Memory B cell (primary cell): ENCODE measurements at regions not wholly inside any gene's neighbourhood (a gene's known extent, or its start where the extent isn't known, plus 50 kb on each side); places are given as distances from the start of the nearest gene placed in this dataset.

Experiments used
- ATAC-seq: fragments of 150-1000 bp; cut with Tn5 transposase; 2 replicates; pipeline ENCODE4 v1.10.0; 2021; ENCODE audit warnings: low read depth, mild to moderate bottlenecking, moderate library complexity
- DNase-seq, 2 donors: peaks; one replicate each; pipeline ENCODE4 v3.0.0; 2022; ENCODE audit warnings: low spot score in 2 of 2
- H3K27ac Mint-ChIP-seq: one replicate; pipeline ENCODE4 v1.8.0; 2022; ENCODE audit warnings: mild to moderate bottlenecking, moderate library complexity, mixed read lengths
- H3K27me3 Mint-ChIP-seq: one replicate; pipeline ENCODE4 v1.8.0; 2022; ENCODE audit warnings: mixed read lengths
- H3K36me3 Mint-ChIP-seq: one replicate; pipeline ENCODE4 v1.8.0; 2022; ENCODE audit warnings: mild to moderate bottlenecking, mixed read lengths
- H3K4me1 Mint-ChIP-seq: one replicate; pipeline ENCODE4 v1.8.0; 2022; ENCODE audit warnings: mixed read lengths
- H3K4me3 Mint-ChIP-seq: one replicate; pipeline ENCODE4 v1.8.0; 2022; ENCODE audit warnings: mild to moderate bottlenecking, moderate library complexity, mixed read lengths
- H3K9me3 Mint-ChIP-seq: one replicate; pipeline ENCODE4 v1.8.0; 2022; ENCODE audit warnings: mixed read lengths

- peaks cover 4% of the 10 kb centered on the region for H3K9me3 Mint-ChIP-seq
- ATAC-seq: no peak
- H3K4me1 Mint-ChIP-seq: no peaks in the 10 kb centered on the region
- DNase-seq: no peak
- no peaks in the 10 kb centered on the region for H3K27me3 Mint-ChIP-seq
- H3K36me3 Mint-ChIP-seq: no peaks in the 10 kb centered on the region
- no peak overlapping the region for H3K4me3 Mint-ChIP-seq
- H3K27ac Mint-ChIP-seq: no peak overlapping the region
Observed at GRCh38 chr2:53104263-53104662, 663.3 kb upstream of the CHAC2 start.

GRCh38 chr2:53103679-53104078 is 663.9 kb upstream of the CHAC2 start:
- Mint-ChIP-seq H3K27ac (no peak overlapping the region), H3K36me3 (no peaks in the 10 kb centered on the region), H3K4me1 (no peaks in the 10 kb centered on the region), H3K27me3 (no peaks in the 10 kb centered on the region), H3K9me3 (peaks cover 3% of the 10 kb centered on the region), H3K4me3 (no peak overlapping the region)
- ATAC-seq: no peak
- no peak for DNase-seq

DNA sequence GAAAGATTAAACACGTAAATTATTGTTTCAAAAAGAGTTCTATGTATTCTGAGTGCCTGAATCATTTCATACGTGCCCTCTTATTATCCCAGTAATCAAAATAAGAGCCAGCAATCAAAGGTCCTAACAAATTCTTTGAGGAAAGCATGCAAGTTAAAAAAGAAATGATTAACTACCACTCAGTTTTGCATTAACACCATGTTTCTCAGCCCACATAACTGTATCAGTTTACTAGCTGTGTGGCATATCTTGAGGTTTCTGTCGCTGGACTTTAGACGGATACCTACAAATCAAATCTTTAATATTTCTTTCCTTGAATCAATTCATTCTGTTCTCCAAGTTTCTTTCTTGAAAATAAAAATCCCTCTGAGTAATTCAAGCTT is 668.9 kb upstream of the CHAC2 start:
- ATAC-seq: no peak
- Mint-ChIP-seq H3K4me3 (no peak overlapping the region), H3K27ac (no peak overlapping the region), H3K27me3 (no peaks in the 10 kb centered on the region), H3K4me1 (no peaks in the 10 kb centered on the region), H3K36me3 (no peaks in the 10 kb centered on the region), H3K9me3 (no peaks in the 10 kb centered on the region)
- DNase-seq: no peak

GRCh38 chr2:53096351-53096750 is 671.3 kb upstream of the CHAC2 start:
- ATAC-seq: no peak
- no peak overlapping the region for H3K4me3 Mint-ChIP-seq
- no peaks in the 10 kb centered on the region for H3K9me3 Mint-ChIP-seq

GRCh38 chr2:53095664-53096063 is 671.9 kb upstream of the CHAC2 start:
- H3K9me3 Mint-ChIP-seq: no peaks in the 10 kb centered on the region
- H3K27me3 Mint-ChIP-seq: no peaks in the 10 kb centered on the region
- H3K4me3 Mint-ChIP-seq: no peak overlapping the region
- no peaks in the 10 kb centered on the region for H3K36me3 Mint-ChIP-seq
- DNase-seq (no peak), ATAC-seq (no peak)
- H3K4me1 Mint-ChIP-seq: no peaks in the 10 kb centered on the region
- H3K27ac Mint-ChIP-seq: no peak overlapping the region

More at GRCh38 chr2:53096351-53096750, 671.3 kb upstream of the CHAC2 start:
- Mint-ChIP-seq H3K36me3 (no peaks in the 10 kb centered on the region), H3K4me1 (no peaks in the 10 kb centered on the region), H3K27me3 (no peaks in the 10 kb centered on the region), H3K27ac (no peak overlapping the region)
- DNase-seq: no peak

DNA sequence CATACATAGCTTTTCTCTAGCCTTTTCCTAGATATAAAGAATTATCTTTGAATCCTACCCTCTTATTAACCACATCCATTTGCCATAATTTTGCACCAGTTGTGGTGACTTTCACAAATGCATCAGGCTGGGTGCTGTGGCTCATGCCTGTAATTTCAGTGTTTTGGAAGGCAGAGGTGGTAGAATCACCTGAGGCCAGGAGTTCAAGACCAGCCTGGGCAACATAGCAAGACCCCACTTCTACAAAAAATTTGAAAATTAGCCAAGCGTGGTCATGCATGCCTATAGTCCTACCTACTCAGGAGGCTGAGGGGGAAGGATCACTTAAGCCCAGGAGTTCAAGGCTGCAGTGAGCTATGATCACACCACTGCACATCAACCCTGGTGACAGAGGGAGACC is 672.4 kb upstream of the CHAC2 start:
- no peak overlapping the region for H3K27ac Mint-ChIP-seq
- H3K27me3 Mint-ChIP-seq: no peaks in the 10 kb centered on the region
- DNase-seq (no peak), ATAC-seq (no peak)
- no peaks in the 10 kb centered on the region for H3K4me1 Mint-ChIP-seq
- no peaks in the 10 kb centered on the region for H3K9me3 Mint-ChIP-seq
- H3K36me3 Mint-ChIP-seq: no peaks in the 10 kb centered on the region
- H3K4me3 Mint-ChIP-seq: no peak overlapping the region

- Mint-ChIP-seq H3K4me1 (no peaks in the 10 kb centered on the region), H3K4me3 (no peak overlapping the region), H3K27me3 (no peaks in the 10 kb centered on the region), H3K27ac (no peak overlapping the region), H3K9me3 (peaks cover 2% of the 10 kb centered on the region), H3K36me3 (no peaks in the 10 kb centered on the region)
- no peak for DNase-seq
- no peak for ATAC-seq
Observed at GRCh38 chr2:53093355-53093754, 674.2 kb upstream of the CHAC2 start.

- Mint-ChIP-seq H3K27ac (no peak overlapping the region), H3K9me3 (peaks cover 3% of the 10 kb centered on the region), H3K36me3 (no peaks in the 10 kb centered on the region), H3K4me1 (no peaks in the 10 kb centered on the region), H3K27me3 (no peaks in the 10 kb centered on the region), H3K4me3 (no peak overlapping the region)
- DNase-seq (no peak), ATAC-seq (no peak)
Observed at GRCh38 chr2:53091183-53091582, 676.4 kb upstream of the CHAC2 start.

- Mint-ChIP-seq H3K27ac (no peak overlapping the region), H3K4me1 (no peaks in the 10 kb centered on the region)
Observed at GRCh38 chr2:53087874-53088461, 679.6 kb upstream of the CHAC2 start.

GRCh38 chr2:53087262-53087873 is 680.2 kb upstream of the CHAC2 start:
- ATAC-seq (no peak), DNase-seq (no peak)
- no peak overlapping the region for H3K4me3 Mint-ChIP-seq
- H3K27ac Mint-ChIP-seq: no peak overlapping the region
- no peaks in the 10 kb centered on the region for H3K27me3 Mint-ChIP-seq
- H3K4me1 Mint-ChIP-seq: no peaks in the 10 kb centered on the region
- peaks cover 7% of the 10 kb centered on the region for H3K9me3 Mint-ChIP-seq
- no peaks in the 10 kb centered on the region for H3K36me3 Mint-ChIP-seq

More at GRCh38 chr2:53087874-53088461, 679.6 kb upstream of the CHAC2 start:
- Mint-ChIP-seq H3K36me3 (no peaks in the 10 kb centered on the region), H3K4me3 (no peak overlapping the region), H3K9me3 (peaks cover 7% of the 10 kb centered on the region), H3K27me3 (no peaks in the 10 kb centered on the region)
- DNase-seq (no peak), ATAC-seq (no peak)

DNA sequence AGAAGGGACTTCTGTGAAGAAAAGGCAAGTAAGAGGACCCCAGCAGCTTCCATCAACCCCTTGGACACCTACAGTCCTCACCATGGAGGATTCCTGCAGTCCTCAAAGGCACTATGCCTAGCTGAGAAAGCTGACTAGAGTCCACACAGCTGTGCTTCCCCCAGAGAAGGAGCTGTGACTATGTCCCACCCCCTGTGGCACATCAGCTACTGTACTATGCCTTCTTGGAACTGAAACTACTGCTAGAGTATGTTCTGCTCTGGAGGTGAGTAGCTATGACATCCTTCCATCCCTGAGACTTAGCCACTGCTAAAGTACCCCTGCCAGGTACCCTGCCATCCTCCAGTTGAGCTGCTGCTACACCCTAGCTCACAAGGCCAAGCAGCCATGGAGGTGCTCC is 690.2 kb upstream of the CHAC2 start:
- H3K36me3 Mint-ChIP-seq: no peaks in the 10 kb centered on the region
- DNase-seq: no peak
- H3K4me1 Mint-ChIP-seq: no peaks in the 10 kb centered on the region
- peaks cover 19% of the 10 kb centered on the region for H3K9me3 Mint-ChIP-seq
- no peaks in the 10 kb centered on the region for H3K27me3 Mint-ChIP-seq
- ATAC-seq: no peak
- H3K27ac Mint-ChIP-seq: no peak overlapping the region
- H3K4me3 Mint-ChIP-seq: no peak overlapping the region

GRCh38 chr2:53075760-53076159 is 691.8 kb upstream of the CHAC2 start:
- H3K36me3 Mint-ChIP-seq: no peaks in the 10 kb centered on the region
- ATAC-seq (no peak), DNase-seq (no peak)
- no peaks in the 10 kb centered on the region for H3K27me3 Mint-ChIP-seq
- peaks cover 10% of the 10 kb centered on the region for H3K9me3 Mint-ChIP-seq
- no peak overlapping the region for H3K27ac Mint-ChIP-seq
- no peak overlapping the region for H3K4me3 Mint-ChIP-seq
- H3K4me1 Mint-ChIP-seq: no peaks in the 10 kb centered on the region

DNA sequence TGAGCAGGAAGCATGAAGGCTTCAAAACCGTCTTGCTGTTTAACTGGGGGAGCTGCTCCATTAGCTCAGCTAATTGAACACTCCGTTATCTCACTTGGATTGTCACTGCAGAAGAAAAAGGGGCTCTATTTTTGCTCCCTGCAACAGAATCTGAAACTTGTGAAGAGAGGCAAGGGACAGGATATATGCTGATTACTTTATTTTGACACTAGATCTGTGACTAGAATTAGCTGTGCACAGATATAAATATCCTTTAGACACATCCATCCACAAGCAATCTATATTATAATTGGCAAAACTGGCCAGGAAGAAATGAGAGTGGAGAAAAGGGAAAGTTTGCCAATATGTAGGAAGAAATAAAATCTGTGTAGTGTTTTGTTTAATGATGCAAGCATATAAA is 700.1 kb upstream of the CHAC2 start:
- ATAC-seq (no peak), DNase-seq (no peak)
- H3K4me3 Mint-ChIP-seq: no peak overlapping the region
- H3K27ac Mint-ChIP-seq: no peak overlapping the region
- H3K4me1 Mint-ChIP-seq: no peaks in the 10 kb centered on the region
- H3K9me3 Mint-ChIP-seq: peaks cover 4% of the 10 kb centered on the region
- no peaks in the 10 kb centered on the region for H3K27me3 Mint-ChIP-seq
- no peaks in the 10 kb centered on the region for H3K36me3 Mint-ChIP-seq

DNA sequence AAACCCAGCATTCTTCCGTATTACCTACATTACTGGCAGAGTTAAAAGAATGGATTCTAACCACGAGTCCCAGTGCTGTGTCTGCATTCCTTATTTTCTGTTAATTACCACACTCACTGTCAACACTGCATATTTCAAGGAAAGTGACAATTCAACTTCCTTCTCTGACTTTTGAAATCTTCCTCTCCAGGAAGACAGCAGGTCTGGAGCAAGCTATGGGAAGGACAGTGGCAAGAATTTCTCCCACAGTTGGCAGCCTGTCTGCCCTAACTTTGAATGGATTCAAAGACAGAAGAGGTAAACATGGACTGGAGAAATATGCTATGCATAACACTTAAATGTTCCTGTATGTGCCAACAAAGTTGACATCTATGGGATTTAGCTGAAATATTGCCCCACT is 700.5 kb upstream of the CHAC2 start:
- H3K9me3 Mint-ChIP-seq: peaks cover 4% of the 10 kb centered on the region
- H3K4me3 Mint-ChIP-seq: no peak overlapping the region
- H3K27me3 Mint-ChIP-seq: no peaks in the 10 kb centered on the region
- ATAC-seq (no peak), DNase-seq (no peak)
- no peak overlapping the region for H3K27ac Mint-ChIP-seq
- H3K36me3 Mint-ChIP-seq: no peaks in the 10 kb centered on the region
- no peaks in the 10 kb centered on the region for H3K4me1 Mint-ChIP-seq

DNA sequence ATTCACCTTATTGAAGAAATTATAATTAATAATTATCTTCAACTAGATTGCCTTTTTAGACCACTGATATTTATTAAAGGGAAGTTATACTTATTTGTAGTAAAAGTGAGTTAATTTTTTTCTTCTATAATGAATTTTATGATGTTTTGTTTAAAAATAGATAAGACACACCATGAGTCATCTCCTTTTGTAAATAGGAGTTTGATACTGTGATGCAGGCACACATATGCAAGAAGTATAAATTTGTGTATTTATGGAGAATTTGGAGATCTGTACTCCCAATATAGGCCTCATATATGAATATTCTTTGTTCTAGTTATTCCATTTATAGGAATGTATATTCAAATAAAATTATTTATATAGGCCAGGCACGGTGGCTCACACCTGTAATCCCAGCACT is 703.5 kb upstream of the CHAC2 start:
- Mint-ChIP-seq H3K27ac (no peak overlapping the region), H3K4me1 (no peaks in the 10 kb centered on the region), H3K36me3 (no peaks in the 10 kb centered on the region), H3K9me3 (peaks cover 3% of the 10 kb centered on the region), H3K4me3 (no peak overlapping the region), H3K27me3 (no peaks in the 10 kb centered on the region)
- ATAC-seq: no peak
- no peak for DNase-seq
